Right lung (tissue), 2 donors: ENCODE measurements at regions not wholly inside any gene's neighbourhood (a gene's known extent, or its start where the extent isn't known, plus 50 kb on each side); places are given as distances from the start of the nearest gene placed in this dataset.
"Not testable (repeated sequence)": the region's sequence is repeated elsewhere in the genome, so short reads cannot be mapped to it uniquely, and the experiment has no call there.

Source experiments
- DNase-seq, 2 donors: peaks; one replicate each; pipeline ENCODE4 v3.0.0-alpha.2; 2013

- no peak for DNase-seq
Observed at GRCh38 chr3:26145769-26146168, 355.9 kb downstream of the OXSM start.

GRCh38 chr3:26157428-26157827 is 367.5 kb downstream of the OXSM start:
- DNase-seq, result not testable (repeated sequence)

- DNase-seq, result peak; percentile 39 to 46
Observed at GRCh38 chr3:26171006-26171405, 381.1 kb downstream of the OXSM start.

DNA sequence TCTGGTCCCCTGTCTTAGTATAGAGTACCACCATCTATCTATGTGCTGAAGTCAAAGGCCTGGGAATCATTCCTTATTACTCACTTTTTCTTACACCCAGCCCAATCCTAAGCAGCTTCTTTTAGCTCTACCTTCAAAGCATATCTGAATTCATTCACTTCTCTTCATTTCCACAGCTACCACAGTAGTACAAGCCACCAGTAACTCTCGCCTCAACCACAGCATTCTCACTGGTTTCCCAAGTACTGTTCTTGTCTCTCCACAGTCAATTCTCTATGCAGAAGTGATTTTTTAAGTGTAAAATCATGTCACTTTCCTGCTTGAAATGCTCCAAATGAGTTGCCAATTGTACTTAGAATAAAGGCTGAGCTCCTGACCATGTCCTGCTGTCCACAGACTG is 401.7 kb downstream of the OXSM start:
- DNase-seq, result no peak

GRCh38 chr3:26193558-26193957 is 403.7 kb downstream of the OXSM start:
- no peak for DNase-seq

GRCh38 chr3:26196781-26197180 is 406.9 kb downstream of the OXSM start:
- no peak for DNase-seq

- DNase-seq, result no peak
Observed at GRCh38 chr3:26198609-26199008, 408.7 kb downstream of the OXSM start.

DNA sequence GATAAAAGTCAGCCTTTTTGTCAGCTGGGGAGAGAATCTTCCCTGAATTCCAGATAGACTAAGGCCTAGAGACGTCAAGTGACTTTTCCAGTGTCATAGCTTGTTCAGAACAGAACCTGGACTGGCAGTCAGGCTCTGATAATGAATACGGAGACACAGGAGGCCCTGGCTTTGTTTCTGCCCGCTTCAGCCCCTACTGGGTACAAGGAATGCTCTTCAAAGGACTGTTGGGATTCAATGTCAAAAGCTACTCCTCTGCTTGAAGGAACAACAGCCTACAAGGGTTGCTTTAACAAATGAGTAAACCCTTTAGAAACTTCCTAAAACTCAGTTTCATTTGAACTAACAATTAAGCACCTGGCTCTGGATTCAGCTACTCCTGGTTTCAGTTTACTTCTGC is 412.3 kb downstream of the OXSM start:
- no peak for DNase-seq

DNA sequence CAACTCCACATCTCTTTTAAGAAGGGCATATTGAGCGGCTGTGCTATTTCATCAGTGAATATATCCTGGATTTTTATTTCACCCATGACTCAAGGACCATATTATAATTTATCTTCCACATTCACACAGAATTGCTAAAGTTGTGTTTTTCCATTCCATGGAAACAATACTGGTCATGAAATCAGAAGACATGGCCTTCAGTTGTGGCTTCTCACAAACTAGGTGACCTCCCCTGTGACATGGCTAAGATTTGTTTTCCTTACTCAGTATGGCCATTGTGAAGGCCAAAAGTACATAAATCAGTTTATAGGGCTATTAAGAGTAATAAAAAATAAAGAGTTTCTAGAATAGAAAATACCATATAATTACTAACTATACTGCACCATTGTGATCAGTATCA is 415.6 kb downstream of the OXSM start:
- DNase-seq, result no peak

- no peak for DNase-seq
Observed at GRCh38 chr3:26208201-26208600, 414.4 kb upstream of the LRRC3B start.

DNA sequence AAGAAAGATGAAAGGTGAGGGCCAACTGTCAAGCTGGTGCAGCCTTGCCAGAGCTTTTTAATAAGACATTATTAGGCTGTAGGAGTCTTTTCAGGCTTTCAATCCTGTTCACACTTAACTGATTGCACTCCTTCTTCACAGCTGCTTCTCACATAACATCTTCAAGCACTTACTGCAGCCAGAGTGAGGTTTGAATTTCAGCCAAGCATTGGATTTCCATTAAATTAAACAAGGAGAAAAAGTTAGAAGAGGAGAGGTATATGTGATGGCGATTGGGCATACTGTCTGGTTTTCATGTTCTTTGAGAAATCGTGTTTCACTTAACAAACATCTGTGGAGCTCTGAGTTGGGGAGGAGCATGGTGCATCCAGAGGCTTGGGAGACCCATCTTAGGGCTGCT is 392.8 kb upstream of the LRRC3B start:
- DNase-seq, result no peak

DNA sequence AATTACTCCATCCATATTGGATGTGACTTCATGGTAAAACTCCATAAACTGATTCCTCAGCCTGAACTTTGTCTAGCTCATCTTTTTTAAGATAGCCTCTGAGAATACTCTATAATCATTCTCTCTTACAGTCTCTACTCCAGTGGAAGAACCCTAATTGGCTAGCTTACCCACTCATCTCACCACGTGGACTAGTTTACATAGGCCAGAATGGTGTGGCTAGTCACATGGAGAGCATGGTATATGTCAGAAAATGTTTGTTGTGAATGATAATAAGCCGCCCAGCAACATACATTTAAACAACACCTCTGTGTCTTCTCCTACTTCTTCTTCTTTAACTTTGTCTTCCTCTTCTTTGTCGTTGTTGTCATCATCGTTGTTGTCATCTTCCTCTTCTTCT is 389.2 kb upstream of the LRRC3B start:
- no peak for DNase-seq

DNA sequence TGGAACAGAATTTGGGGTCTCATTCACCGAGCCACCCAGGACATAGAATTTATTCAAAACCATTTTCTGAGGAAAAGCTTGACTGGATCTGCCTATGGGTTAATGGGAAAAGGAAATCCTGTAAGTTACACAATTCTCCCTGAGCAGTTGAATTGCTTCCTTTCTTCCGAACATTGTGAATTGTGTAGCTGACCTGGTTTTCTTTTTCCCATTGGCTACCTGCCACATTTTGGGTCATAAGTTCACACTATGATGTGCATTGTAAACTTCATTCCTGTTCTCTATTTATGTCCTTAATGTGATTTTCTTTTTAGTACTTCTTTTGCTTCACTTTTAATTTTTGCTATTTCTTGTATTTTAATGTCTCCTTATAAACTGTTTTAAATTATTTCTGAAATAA is 386.0 kb upstream of the LRRC3B start:
- DNase-seq, result peak in 1 of 2 donors; percentile 31

GRCh38 chr3:26237036-26237682 is 385.4 kb upstream of the LRRC3B start:
- DNase-seq, result no peak

GRCh38 chr3:26244586-26244985 is 378.0 kb upstream of the LRRC3B start:
- not testable (repeated sequence) for DNase-seq

- no peak for DNase-seq
Observed at GRCh38 chr3:26245236-26245635, 377.3 kb upstream of the LRRC3B start.

DNA sequence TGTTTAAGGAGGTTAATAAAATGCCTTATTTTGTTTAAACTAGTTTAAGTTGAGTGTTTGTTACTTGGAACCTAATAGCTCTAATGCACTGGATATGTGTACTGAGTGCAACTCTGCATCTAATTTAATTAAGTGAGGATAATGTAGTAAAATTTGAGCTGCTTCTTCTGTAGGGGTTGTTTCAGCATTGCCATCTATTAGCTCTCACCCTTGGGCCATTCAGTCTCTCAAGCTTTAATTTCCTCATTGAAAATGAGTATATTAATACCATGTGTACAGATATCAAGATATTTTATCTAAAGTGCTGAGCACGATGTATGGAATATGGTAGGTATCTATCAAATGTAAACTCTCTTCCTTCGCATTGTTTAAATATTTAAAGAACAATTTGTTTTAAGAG is 375.7 kb upstream of the LRRC3B start:
- DNase-seq, result no peak

DNA sequence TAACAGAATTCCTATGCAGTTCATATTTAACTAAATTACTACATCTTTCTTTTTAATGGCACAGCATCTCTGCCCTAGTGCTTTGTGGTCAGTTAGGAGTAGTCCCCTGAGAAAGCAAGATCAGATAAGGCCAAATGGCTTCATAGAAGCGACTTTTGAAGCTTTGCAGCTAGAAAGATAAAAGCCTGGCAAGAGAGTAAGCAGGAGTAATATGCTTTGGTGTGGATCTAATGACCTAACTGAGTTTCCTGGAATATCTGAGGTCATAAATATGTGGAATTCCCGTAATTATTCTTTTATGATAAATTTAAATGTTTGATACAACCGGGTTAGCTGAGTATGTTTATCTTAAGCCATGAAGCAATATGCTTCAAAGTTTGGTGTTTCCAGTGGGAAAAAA is 374.9 kb upstream of the LRRC3B start:
- DNase-seq, result no peak

DNA sequence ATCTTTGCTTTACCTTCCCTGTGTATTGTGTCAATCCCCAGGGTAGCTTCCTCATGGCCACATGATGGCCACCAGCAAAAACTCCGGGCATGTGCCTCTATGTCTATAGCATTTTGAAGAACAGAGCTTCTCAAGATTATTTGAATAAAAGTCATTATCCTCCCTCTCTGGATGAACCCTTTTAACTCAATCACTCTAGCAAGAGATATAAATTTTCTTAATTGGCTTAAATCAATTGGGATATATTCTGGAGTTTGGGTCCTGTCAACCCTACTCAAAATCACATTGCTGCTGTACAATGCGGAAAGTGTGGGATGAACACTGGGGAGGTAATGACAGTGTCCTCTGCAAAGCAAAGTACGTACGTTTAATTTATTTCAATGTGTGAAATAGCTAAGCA is 370.6 kb upstream of the LRRC3B start:
- DNase-seq, result no peak

GRCh38 chr3:26256224-26256623 is 366.3 kb upstream of the LRRC3B start:
- DNase-seq, result no peak

- no peak for DNase-seq
Observed at GRCh38 chr3:26259176-26259575, 363.4 kb upstream of the LRRC3B start.

- DNase-seq, result no peak
Observed at GRCh38 chr3:26260139-26260538, 362.4 kb upstream of the LRRC3B start.

- DNase-seq, result no peak
Observed at GRCh38 chr3:26264708-26265107, 357.9 kb upstream of the LRRC3B start.

DNA sequence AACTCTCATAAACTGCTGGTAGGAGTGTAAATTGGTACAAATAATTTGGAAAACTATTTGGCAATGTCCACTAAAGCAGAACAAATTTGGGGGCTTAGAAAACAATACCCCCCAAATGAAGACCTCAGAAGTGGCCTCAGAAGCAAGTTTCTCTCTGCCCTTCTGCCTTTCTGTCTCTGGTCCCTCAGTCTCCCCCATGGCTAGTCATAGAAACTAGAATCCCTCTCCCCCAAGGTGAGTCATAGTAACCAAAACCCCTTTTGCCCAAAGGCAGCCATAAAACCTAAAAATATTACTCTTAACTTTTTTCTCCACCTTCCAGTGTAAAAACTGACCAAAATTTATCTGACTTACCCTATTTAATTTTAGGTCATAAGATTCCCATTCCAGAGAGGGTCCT is 350.7 kb upstream of the LRRC3B start:
- DNase-seq, result no peak

GRCh38 chr3:26273196-26273595 is 349.4 kb upstream of the LRRC3B start:
- peak in 1 of 2 donors; percentile 30 for DNase-seq
